Heart left ventricle (tissue), 16 donors: ENCODE measurements at regions not wholly inside any gene's neighbourhood (a gene's known extent, or its start where the extent isn't known, plus 50 kb on each side); places are given as distances from the start of the nearest gene placed in this dataset.

Source experiments
- ATAC-seq, 4 donors: fragments of 200-7000 bp; cut with Tn5 transposase; one replicate each; pipeline ENCODE4 v1.9.1; 2020 to 2022; ENCODE audit warnings: moderate library complexity in 4 of 4, mild to moderate bottlenecking in 3 of 4, moderate number of reproducible peaks in 1 of 4
- DNase-seq, 5 donors: peaks; one replicate each; pipeline ENCODE4 v3.0.0-alpha.2; 2020
- H3K27ac ChIP-seq, 12 donors: fragments of 200-600 bp; sonication (generic) in 4 of 12; one replicate each; pipeline versions ENCODE4 v1.5.0 to v1.8.0; 2016 to 2022; ENCODE audit warnings: mild to moderate bottlenecking in 2 of 12
- H3K27me3 ChIP-seq, 9 donors: fragments of 200-600 bp; sonication (generic) in 2 of 9; one replicate each; pipeline versions ENCODE4 v1.5.1 to v1.8.0; 2016 to 2022; ENCODE audit warnings: mild to moderate bottlenecking in 3 of 9
- H3K36me3 ChIP-seq, 9 donors: fragments of 200-600 bp; sonication (generic) in 2 of 9; one replicate each; pipeline versions ENCODE4 v1.5.0 to v1.8.0; 2018 to 2022; ENCODE audit warnings: mild to moderate bottlenecking in 2 of 9
- H3K4me1 ChIP-seq, 12 donors: fragments of 200-600 bp; sonication (generic) in 4 of 12; one replicate each; pipeline versions ENCODE4 v1.5.0 to v1.8.0; 2016 to 2022; ENCODE audit warnings: mild to moderate bottlenecking in 3 of 12
- H3K4me3 ChIP-seq, 12 donors: fragments of 200-600 bp; sonication (generic) in 4 of 12; one replicate each; pipeline versions ENCODE4 v1.5.0 to v1.8.0; 2017 to 2022; ENCODE audit warnings: mild to moderate bottlenecking in 9 of 12, moderate library complexity in 4 of 12
- H3K9me3 ChIP-seq, 12 donors: fragments of 200-600 bp; sonication (generic) in 4 of 12; one replicate each; pipeline versions ENCODE4 v1.5.0 to v1.8.0; 2016 to 2022; ENCODE audit warnings: mild to moderate bottlenecking in 1 of 12
- CTCF ChIP-seq, 12 donors: fragments of 200-600 bp; sonication (generic) in 4 of 12; IDR thresholded peaks; one replicate each; pipeline versions ENCODE4 v1.5.0 to v1.8.0; 2018 to 2022; ENCODE audit warnings: antibody characterized with exemption in 12 of 12, mild to moderate bottlenecking in 5 of 12
- POLR2A ChIP-seq, 2 donors: fragments of 450-650 bp; IDR thresholded peaks; one replicate each; pipeline ENCODE4 v1.6.1; 2017; ENCODE audit warnings: antibody characterized with exemption in 2 of 2, mild to moderate bottlenecking in 2 of 2, moderate library complexity in 2 of 2
- WGBS, 4 donors: extraction: QIAGEN DNeasy Blood & Tissue Kit in 2 of 4; methylation state at CpG; one replicate each; pipeline versions ENCODE4 v1.1.5 to v1.1.7; 2013 to 2018; 5-methylcytosine and 5-hydroxymethylcytosine counted together
- intact Hi-C, 10 donors: fragments of 100-400 bp; cut with DNase I; formaldehyde crosslinking; loops; one replicate each; pipeline versions ENCODE4 v1.11.1 to v1.14.2; 2022
- donor health status: ischemic (EF 13 %, LVEDD 7.1; RV severe dilation, severe dysfunction).
- donor health status: healthy with polysubstance abuse.
- donor health status: DM: no; HTN: yes; CAD: no.
- donor health status: DM: no; HTN: no; CAD: no.
- donor health status: ischemic (EF 25% LVEDD 6.9; RV normal size, moderate dysfunction).
- donor health status: ischemic (EF 25% LVEDD 5.7; RV mildly dilated, moderate dysfunction).
- donor health status: healthy.
- donor health status: DM: yes; HTN: yes; CAD: no.
- donor health status: ischemic (EF 35%, LVEDD 5.7; RV mildly dilated, moderate dysfunction).
- donor health status: nonischemic (EF 11% LVEDD 7.7; RV severe dilation, severe dysfunction).
- donor health status: DM: yes; HTN: yes; CAD: no.
- donor health status: PGD.
- donor health status: ischemic (EF 29% LVEDD 5.4; RV normal size, mild dysfunction).
- donor health status: nonischemic (EF 23%, LVEDD 6.1; RV moderate dilation, normal function).

- WGBS, 4 donors, result 83 to 98% (median 93%) methylated on average over 1 of the region's 1 CpG
- no peak for ATAC-seq
These were observed 486.3 kb downstream of the SOX5 start for GRCh38 chr12:23463172-23463571.

DNA sequence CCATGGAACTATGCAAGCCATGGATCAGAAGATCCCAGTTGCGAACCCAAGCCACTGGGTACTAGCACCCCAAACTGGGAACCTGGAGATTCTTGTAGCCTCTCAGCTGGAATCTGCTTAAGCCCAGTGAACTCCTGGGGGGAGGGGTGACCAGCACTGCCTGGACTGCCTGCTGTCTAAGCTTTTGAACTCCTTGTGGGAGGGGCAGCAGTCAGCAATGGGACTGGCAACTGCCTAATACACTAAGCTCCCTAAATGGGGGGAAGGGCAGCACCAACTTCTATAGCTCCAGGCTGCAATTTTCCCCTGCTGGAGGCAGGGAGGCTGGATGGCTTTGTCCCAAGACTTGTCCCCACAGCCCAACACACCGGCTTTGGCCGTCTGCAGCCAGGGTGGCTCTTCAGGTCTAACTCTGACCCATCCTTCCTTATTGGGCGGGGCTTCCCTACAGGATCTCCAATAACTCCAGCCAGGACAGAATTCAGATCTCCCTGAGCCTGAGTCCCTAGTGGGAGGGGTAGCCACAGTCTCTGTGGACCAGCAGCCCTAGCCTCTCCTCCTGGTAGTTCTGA, 485.1 kb downstream of the SOX5 start:
- no peak for TF ChIP-seq POLR2A (IDR thresholded peaks at IDR 0.05)
- intact Hi-C loops, result no loop called here
- ATAC-seq (no peak), DNase-seq (no peak)
- no peak overlapping the region for H3K27ac ChIP-seq
- H3K4me3 ChIP-seq, result no peak overlapping the region
- 78 to 88% (median 83%) methylated on average over 4 of the region's 4 CpGs for WGBS, 4 donors
- H3K36me3 ChIP-seq, result no peaks in the 10 kb centered on the region
- H3K4me1 ChIP-seq, result no peaks in the 10 kb centered on the region
- H3K27me3 ChIP-seq, result no peaks in the 10 kb centered on the region
- H3K9me3 ChIP-seq, result peaks cover 0 to 52% (median 14%) of the 10 kb centered on the region in 12 donors

More at GRCh38 chr12:23463172-23463571, 486.3 kb downstream of the SOX5 start:
- Histone ChIP-seq H3K9me3 (peaks cover 0 to 40% (median 8%) of the 10 kb centered on the region in 12 donors), H3K36me3 (no peaks in the 10 kb centered on the region), H3K27me3 (no peaks in the 10 kb centered on the region), H3K4me1 (no peaks in the 10 kb centered on the region), H3K27ac (no peak overlapping the region), H3K4me3 (no peak overlapping the region)
- DNase-seq, result no peak
- TF ChIP-seq POLR2A (IDR thresholded peaks at IDR 0.05), result no peak
- no peak for TF ChIP-seq CTCF (IDR thresholded peaks at IDR 0.05)
- intact Hi-C loops, result no loop called here

GRCh38 chr12:23472329-23472971, 477.0 kb downstream of the SOX5 start:
- 83 to 95% (median 88%) methylated on average over 4 to 5 of the region's 5 CpGs for WGBS, 4 donors
- Histone ChIP-seq H3K9me3 (peaks cover 0 to 29% (median 5%) of the 10 kb centered on the region in 12 donors), H3K4me1 (no peaks in the 10 kb centered on the region), H3K4me3 (no peak overlapping the region), H3K27ac (no peak overlapping the region), H3K27me3 (no peaks in the 10 kb centered on the region), H3K36me3 (no peaks in the 10 kb centered on the region)
- DNase-seq (no peak), ATAC-seq (no peak)
- no peak for TF ChIP-seq POLR2A (IDR thresholded peaks at IDR 0.05)
- TF ChIP-seq CTCF (IDR thresholded peaks at IDR 0.05), result no peak
- intact Hi-C loops, result no loop called here

DNA sequence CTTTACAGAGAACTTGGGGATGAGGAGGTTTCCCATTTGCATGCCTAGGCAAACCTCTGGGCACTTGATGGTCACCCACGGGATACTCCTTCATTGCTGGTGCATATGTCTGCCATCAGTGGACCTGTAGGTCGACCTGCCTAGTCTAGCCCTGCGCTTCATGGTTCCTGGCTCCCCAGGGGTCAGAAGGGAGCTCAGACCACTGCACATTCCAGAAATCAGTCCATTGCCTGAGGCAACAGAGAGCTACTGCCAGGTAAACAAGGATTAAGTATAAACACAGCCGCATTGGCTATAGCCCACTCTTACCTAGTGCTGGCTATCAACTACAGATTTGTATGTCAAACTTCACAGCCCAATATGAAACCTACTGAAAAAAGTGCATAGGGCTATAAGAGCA, 476.4 kb downstream of the SOX5 start:
- TF ChIP-seq CTCF (IDR thresholded peaks at IDR 0.05), result no peak
- TF ChIP-seq POLR2A (IDR thresholded peaks at IDR 0.05), result no peak
- no peaks in the 10 kb centered on the region for H3K36me3 ChIP-seq
- H3K9me3 ChIP-seq, result peaks cover 0 to 27% (median 7%) of the 10 kb centered on the region in 12 donors
- no peak overlapping the region for H3K4me3 ChIP-seq
- intact Hi-C loops, result no loop called here
- 73 to 84% (median 80%) methylated on average over 4 of the region's 4 CpGs for WGBS, 4 donors
- no peaks in the 10 kb centered on the region for H3K27me3 ChIP-seq
- DNase-seq (no peak), ATAC-seq (no peak)
- no peaks in the 10 kb centered on the region for H3K4me1 ChIP-seq
- H3K27ac ChIP-seq, result no peak overlapping the region
